H1 (cell line): ENCODE measurements at regions not wholly inside any gene's neighbourhood (a gene's known extent, or its start where the extent isn't known, plus 50 kb on each side); places are given as distances from the start of the nearest gene placed in this dataset.

Experiments
- CTCF ChIP-seq, 3 experiments: IDR thresholded peaks; 1 replicate in 2 of 3; 2 replicates in 1 of 3; pipeline versions ENCODE4 v1.5.1 to v1.6.1; 2011; ENCODE audit warnings: low read length in 3 of 3, mild to moderate bottlenecking in 3 of 3, inconsistent platforms in 2 of 3, low read depth in 1 of 3, moderate library complexity in 1 of 3; ENCODE audit not compliant: insufficient read depth in 1 of 3; ENCODE audit errors: control extremely low read depth in 1 of 3
- GABPA ChIP-seq: IDR thresholded peaks from 2 replicates; pipeline ENCODE4 v1.6.1; 2011; ENCODE audit warnings: mild to moderate bottlenecking, low read length, moderate library complexity, borderline replicate concordance; ENCODE audit not compliant: insufficient read depth

- no peak for TF ChIP-seq GABPA
- no peak for TF ChIP-seq CTCF (IDR thresholded peaks at IDR 0.05; ENCODE audit: control extremely low read depth in 1 of 3, insufficient read depth in 1 of 3, low read depth in 1 of 3, low read length in 3 of 3)
These were observed 203.2 kb downstream of the LTN1 start for GRCh38 chr21:28789523-28789922.
